Nephron (organoid): ENCODE measurements at regions not wholly inside any gene's neighbourhood (a gene's known extent, or its start where the extent isn't known, plus 50 kb on each side); places are given as distances from the start of the nearest gene placed in this dataset.
A peak's percentile ranks its signal among the peaks of the same experiment; 100 is the strongest.

Experiments used
- H3K27ac Mint-ChIP-seq, 3 experiments: 2 replicates each; pipeline ENCODE4 v1.8.0; 2020; ENCODE audit warnings: mixed read lengths in 3 of 3, mild to moderate bottlenecking in 2 of 3, moderate library complexity in 1 of 3
- H3K27me3 Mint-ChIP-seq: 2 replicates; pipeline ENCODE4 v1.8.0; 2021; ENCODE audit warnings: low read depth, mild to moderate bottlenecking, moderate library complexity, mixed read lengths
- H3K36me3 Mint-ChIP-seq: 2 replicates; pipeline ENCODE4 v1.8.0; 2020; ENCODE audit warnings: low read depth, mixed read lengths
- H3K4me1 Mint-ChIP-seq: 2 replicates; pipeline ENCODE4 v1.8.0; 2020; ENCODE audit warnings: mixed read lengths
- H3K4me3 Mint-ChIP-seq, 3 experiments: 2 replicates each; pipeline ENCODE4 v1.8.0; 2020; ENCODE audit warnings: mild to moderate bottlenecking in 3 of 3, mixed read lengths in 3 of 3, moderate library complexity in 2 of 3
- H3K9me3 Mint-ChIP-seq: 2 replicates; pipeline ENCODE4 v1.8.0; 2020; ENCODE audit warnings: mixed read lengths
- CTCF ChIP-seq, 3 experiments: fragments of 200-600 bp; sonication (generic); IDR thresholded peaks; one replicate each; pipeline ENCODE4 v1.5.0; 2021; ENCODE audit warnings: antibody characterized with exemption in 3 of 3; ENCODE audit not compliant: unreplicated experiment in 3 of 3

GRCh38 chr6:163759542-163759941 is 345.0 kb downstream of the QKI start:
- TF ChIP-seq CTCF (IDR thresholded peaks at IDR 0.05; ENCODE audit: unreplicated experiment in 3 of 3), result no peak
- H3K27ac Mint-ChIP-seq, result no peak overlapping the region
- peaks cover 41% of the 10 kb centered on the region for H3K4me1 Mint-ChIP-seq
- no peak overlapping the region for H3K4me3 Mint-ChIP-seq
- peaks cover 9% of the 10 kb centered on the region for H3K9me3 Mint-ChIP-seq
- H3K36me3 Mint-ChIP-seq, result no peaks in the 10 kb centered on the region
- no peaks in the 10 kb centered on the region for H3K27me3 Mint-ChIP-seq

GRCh38 chr6:163757520-163757919 is 343.0 kb downstream of the QKI start:
- Mint-ChIP-seq H3K4me3 (no peak overlapping the region), H3K4me1 (peaks cover 33% of the 10 kb centered on the region), H3K27me3 (no peaks in the 10 kb centered on the region), H3K36me3 (no peaks in the 10 kb centered on the region), H3K27ac (no peak overlapping the region), H3K9me3 (peaks cover 11% of the 10 kb centered on the region)
- TF ChIP-seq CTCF (IDR thresholded peaks at IDR 0.05; ENCODE audit: unreplicated experiment in 3 of 3), result no peak

- TF ChIP-seq CTCF (IDR thresholded peaks at IDR 0.05; ENCODE audit: unreplicated experiment in 3 of 3), result no peak
- H3K4me1 Mint-ChIP-seq, result peaks cover 33% of the 10 kb centered on the region
- no peaks in the 10 kb centered on the region for H3K36me3 Mint-ChIP-seq
- H3K9me3 Mint-ChIP-seq, result peaks cover 15% of the 10 kb centered on the region
- no peak overlapping the region for H3K27ac Mint-ChIP-seq
- no peak overlapping the region for H3K4me3 Mint-ChIP-seq
- peaks cover 1% of the 10 kb centered on the region for H3K27me3 Mint-ChIP-seq
Measured at GRCh38 chr6:163756079-163756478, 341.6 kb downstream of the QKI start.

GRCh38 chr6:163754866-163755265 is 340.3 kb downstream of the QKI start:
- H3K4me1 Mint-ChIP-seq, result peaks cover 38% of the 10 kb centered on the region
- H3K9me3 Mint-ChIP-seq, result peaks cover 15% of the 10 kb centered on the region
- H3K27me3 Mint-ChIP-seq, result peaks cover 13% of the 10 kb centered on the region
- no peak for TF ChIP-seq CTCF (IDR thresholded peaks at IDR 0.05; ENCODE audit: unreplicated experiment in 3 of 3)
- no peak overlapping the region for H3K4me3 Mint-ChIP-seq
- H3K27ac Mint-ChIP-seq, result no peak overlapping the region
- no peaks in the 10 kb centered on the region for H3K36me3 Mint-ChIP-seq

- TF ChIP-seq CTCF (IDR thresholded peaks at IDR 0.05; ENCODE audit: unreplicated experiment in 3 of 3), result no peak
- Mint-ChIP-seq H3K27me3 (peaks cover 22% of the 10 kb centered on the region), H3K27ac (no peak overlapping the region), H3K9me3 (peaks cover 15% of the 10 kb centered on the region), H3K4me1 (peaks cover 43% of the 10 kb centered on the region), H3K36me3 (no peaks in the 10 kb centered on the region), H3K4me3 (no peak overlapping the region)
Measured at GRCh38 chr6:163753430-163753829, 338.9 kb downstream of the QKI start.

GRCh38 chr6:163752446-163752845 is 337.9 kb downstream of the QKI start:
- H3K36me3 Mint-ChIP-seq, result no peaks in the 10 kb centered on the region
- peak overlapping the region in 1 of 3 experiments; percentile 17 for H3K27ac Mint-ChIP-seq
- peaks cover 15% of the 10 kb centered on the region for H3K9me3 Mint-ChIP-seq
- H3K4me3 Mint-ChIP-seq, result no peak overlapping the region
- peaks cover 26% of the 10 kb centered on the region for H3K27me3 Mint-ChIP-seq
- peaks cover 40% of the 10 kb centered on the region for H3K4me1 Mint-ChIP-seq
- no peak for TF ChIP-seq CTCF (IDR thresholded peaks at IDR 0.05; ENCODE audit: unreplicated experiment in 3 of 3)
